Neural cell (in vitro differentiated cells): ENCODE measurements at regions not wholly inside any gene's neighbourhood (a gene's known extent, or its start where the extent isn't known, plus 50 kb on each side); places are given as distances from the start of the nearest gene placed in this dataset.

Source experiments
- H2AFZ ChIP-seq: fragments of 200-600, 300-800 bp; sonication (generic), shearing (Covaris generic); 2 replicates; pipeline ENCODE4 v1.6.0; 2014; ENCODE audit warnings: low read depth, mild to moderate bottlenecking, antibody characterized with exemption, low read length, moderate library complexity
- H3F3A ChIP-seq: fragments of 200-600 bp; shearing (Covaris generic); 2 replicates; pipeline ENCODE4 v1.6.1; 2016; ENCODE audit warnings: mild to moderate bottlenecking, moderate library complexity, mixed read lengths, antibody characterized with exemption, low read length; ENCODE audit not compliant: insufficient read depth, poor library complexity, severe bottlenecking
- H3K27ac ChIP-seq: fragments of 200-600, 300-800 bp; sonication (generic), shearing (Covaris generic); 2 replicates; pipeline ENCODE4 v1.5.1; 2014; ENCODE audit warnings: mild to moderate bottlenecking, low read length, moderate library complexity
- H3K27me3 ChIP-seq: fragments of 300-800, 200-600 bp; sonication (generic), shearing (Covaris generic); 2 replicates; pipeline ENCODE4 v1.6.0; 2014; ENCODE audit warnings: mild to moderate bottlenecking, low read depth, low read length, moderate library complexity; ENCODE audit not compliant: insufficient read depth
- H3K36me3 ChIP-seq: fragments of 300-800, 200-600 bp; sonication (generic), shearing (Covaris generic); 2 replicates; pipeline ENCODE4 v1.5.1; 2014; ENCODE audit warnings: mild to moderate bottlenecking, antibody characterized with exemption, low read length, moderate library complexity; ENCODE audit not compliant: insufficient read depth
- H3K4me2 ChIP-seq: fragments of 300-800, 200-600 bp; sonication (generic), shearing (Covaris generic); 2 replicates; pipeline ENCODE4 v1.6.0; 2014; ENCODE audit warnings: mild to moderate bottlenecking, low read length
- H3K4me3 ChIP-seq: fragments of 300-800, 200-600 bp; sonication (generic), shearing (Covaris generic); 2 replicates; pipeline ENCODE4 v1.5.1; 2014; ENCODE audit warnings: mild to moderate bottlenecking, low read length, moderate library complexity
- H3K79me2 ChIP-seq: fragments of 200-600 bp; shearing (Covaris generic); replicated peaks from 2 replicates; pipeline ENCODE4 v1.6.0; 2014; ENCODE audit warnings: mild to moderate bottlenecking, low read length, moderate library complexity; ENCODE audit not compliant: insufficient read depth
- H3K9ac ChIP-seq: fragments of 300-800, 200-600 bp; sonication (generic), shearing (Covaris generic); 2 replicates; pipeline ENCODE4 v1.6.1; 2016; ENCODE audit warnings: mild to moderate bottlenecking, low read length, mixed read lengths
- H3K9me2 ChIP-seq: fragments of 200-600 bp; shearing (Covaris generic); 2 replicates; pipeline ENCODE4 v1.6.1; 2016; ENCODE audit warnings: mild to moderate bottlenecking, low read length, mixed read lengths; ENCODE audit not compliant: insufficient read depth
- H3K9me3 ChIP-seq: fragments of 200-600, 300-800 bp; sonication (generic), shearing (Covaris generic); 2 replicates; pipeline ENCODE4 v1.6.1; 2016; ENCODE audit warnings: mild to moderate bottlenecking, mixed run types, low read length, moderate library complexity, mixed read lengths
- H4K20me1 ChIP-seq: fragments of 200-600 bp; shearing (Covaris generic); 2 replicates; pipeline ENCODE4 v1.6.1; 2016; ENCODE audit warnings: mild to moderate bottlenecking, mixed run types; ENCODE audit not compliant: insufficient read depth
- EP300 ChIP-seq: fragments of 450-650 bp; conservative IDR thresholded peaks from 2 replicates; pipeline ENCODE4 v1.6.1; 2014; ENCODE audit warnings: antibody characterized with exemption, mild to moderate bottlenecking, moderate library complexity; ENCODE audit not compliant: poor library complexity, severe bottlenecking
- EZH2 ChIP-seq: fragments of 200-600, 300-800 bp; shearing (Covaris generic), sonication (generic); IDR thresholded peaks from 2 replicates; pipeline ENCODE4 v1.6.1; 2014; ENCODE audit warnings: antibody characterized with exemption, low read length, borderline replicate concordance, mild to moderate bottlenecking; ENCODE audit not compliant: insufficient read depth, poor library complexity, severe bottlenecking
- MXI1 ChIP-seq: fragments of 450-650 bp; conservative IDR thresholded peaks from 2 replicates; pipeline ENCODE4 v1.6.1; 2014; ENCODE audit warnings: antibody characterized with exemption, mild to moderate bottlenecking; ENCODE audit not compliant: poor library complexity, severe bottlenecking
- POLR2AphosphoS5 ChIP-seq: IDR thresholded peaks from 2 replicates; pipeline ENCODE4 v1.6.1; 2012
- RAD21 ChIP-seq: fragments of 450-650 bp; conservative IDR thresholded peaks from 2 replicates; pipeline ENCODE4 v1.6.1; 2014; ENCODE audit warnings: antibody characterized with exemption, mild to moderate bottlenecking, moderate library complexity
- SMC3 ChIP-seq: fragments of 450-650 bp; conservative IDR thresholded peaks from 2 replicates; pipeline ENCODE4 v1.6.1; 2014; ENCODE audit warnings: antibody characterized with exemption, mild to moderate bottlenecking, moderate library complexity; ENCODE audit not compliant: poor library complexity
- TAF1 ChIP-seq: IDR thresholded peaks from 2 replicates; pipeline ENCODE4 v1.6.1; 2012; ENCODE audit warnings: low read depth
- TF ChIP-seq, protein P1 (sequence below): IDR thresholded peaks from 2 replicates; pipeline ENCODE4 v1.6.1; 2012; ENCODE audit warnings: borderline replicate concordance
- TF ChIP-seq, protein P2 (sequence below): fragments of 450-650 bp; IDR thresholded peaks from 2 replicates; pipeline ENCODE4 v1.5.1; 2014; ENCODE audit warnings: antibody characterized with exemption, mild to moderate bottlenecking, moderate library complexity; ENCODE audit not compliant: poor library complexity, severe bottlenecking

DNA sequence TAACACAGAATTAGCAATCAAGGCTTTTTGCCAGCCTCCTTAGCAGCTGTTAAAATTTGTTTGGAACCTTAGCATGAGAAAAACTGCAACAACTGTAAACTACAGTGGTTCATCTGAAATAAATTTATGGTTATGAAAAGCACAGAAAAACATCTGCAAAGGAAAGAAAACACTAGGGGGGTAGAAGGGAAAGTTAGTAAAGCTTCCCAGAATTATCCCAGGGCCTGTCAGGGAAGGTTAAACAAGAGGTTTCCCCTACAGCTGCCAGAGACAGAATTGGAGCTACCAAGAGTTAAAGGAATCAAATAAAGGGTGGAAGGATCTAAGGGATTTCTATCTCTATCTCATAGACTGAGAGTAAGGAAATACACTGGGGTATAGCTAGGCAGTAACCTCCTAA, 234.7 kb upstream of the DIAPH2 start:
- Histone ChIP-seq H3K27me3 (no peaks in the 10 kb centered on the region), H2AFZ (no peak overlapping the region)
- TF ChIP-seq SMC3 = no peak
- no peak for TF ChIP-seq EZH2
- TF ChIP-seq POLR2AphosphoS5 = no peak
- TF ChIP-seq, protein P1, sequence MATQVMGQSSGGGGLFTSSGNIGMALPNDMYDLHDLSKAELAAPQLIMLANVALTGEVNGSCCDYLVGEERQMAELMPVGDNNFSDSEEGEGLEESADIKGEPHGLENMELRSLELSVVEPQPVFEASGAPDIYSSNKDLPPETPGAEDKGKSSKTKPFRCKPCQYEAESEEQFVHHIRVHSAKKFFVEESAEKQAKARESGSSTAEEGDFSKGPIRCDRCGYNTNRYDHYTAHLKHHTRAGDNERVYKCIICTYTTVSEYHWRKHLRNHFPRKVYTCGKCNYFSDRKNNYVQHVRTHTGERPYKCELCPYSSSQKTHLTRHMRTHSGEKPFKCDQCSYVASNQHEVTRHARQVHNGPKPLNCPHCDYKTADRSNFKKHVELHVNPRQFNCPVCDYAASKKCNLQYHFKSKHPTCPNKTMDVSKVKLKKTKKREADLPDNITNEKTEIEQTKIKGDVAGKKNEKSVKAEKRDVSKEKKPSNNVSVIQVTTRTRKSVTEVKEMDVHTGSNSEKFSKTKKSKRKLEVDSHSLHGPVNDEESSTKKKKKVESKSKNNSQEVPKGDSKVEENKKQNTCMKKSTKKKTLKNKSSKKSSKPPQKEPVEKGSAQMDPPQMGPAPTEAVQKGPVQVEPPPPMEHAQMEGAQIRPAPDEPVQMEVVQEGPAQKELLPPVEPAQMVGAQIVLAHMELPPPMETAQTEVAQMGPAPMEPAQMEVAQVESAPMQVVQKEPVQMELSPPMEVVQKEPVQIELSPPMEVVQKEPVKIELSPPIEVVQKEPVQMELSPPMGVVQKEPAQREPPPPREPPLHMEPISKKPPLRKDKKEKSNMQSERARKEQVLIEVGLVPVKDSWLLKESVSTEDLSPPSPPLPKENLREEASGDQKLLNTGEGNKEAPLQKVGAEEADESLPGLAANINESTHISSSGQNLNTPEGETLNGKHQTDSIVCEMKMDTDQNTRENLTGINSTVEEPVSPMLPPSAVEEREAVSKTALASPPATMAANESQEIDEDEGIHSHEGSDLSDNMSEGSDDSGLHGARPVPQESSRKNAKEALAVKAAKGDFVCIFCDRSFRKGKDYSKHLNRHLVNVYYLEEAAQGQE = no peak

DNA sequence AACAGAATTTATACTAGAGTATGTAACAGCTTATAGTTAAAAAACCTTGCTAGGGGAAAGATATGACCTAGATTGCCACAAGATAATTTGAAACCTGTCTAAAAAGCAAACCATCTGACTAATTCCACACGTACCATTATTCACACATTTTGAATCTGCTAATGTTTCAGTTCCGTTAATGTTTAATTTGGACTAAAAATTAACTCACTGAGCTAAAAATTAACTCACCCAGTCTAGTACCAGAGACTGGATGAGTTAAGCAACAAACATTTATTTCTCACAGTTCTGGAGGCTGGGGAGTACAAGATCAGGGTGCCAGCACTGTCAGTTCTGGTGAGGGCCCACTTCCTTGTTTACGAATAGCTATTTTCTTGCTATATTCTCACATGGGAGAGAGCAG, 231.5 kb upstream of the DIAPH2 start:
- Histone ChIP-seq H3K4me2 (no peak overlapping the region), H3K27me3 (no peaks in the 10 kb centered on the region), H3F3A (no peaks in the 10 kb centered on the region), H3K4me3 (no peak overlapping the region), H2AFZ (no peak overlapping the region), H3K79me2 (no peaks in the 10 kb centered on the region), H3K27ac (no peak overlapping the region), H3K9me2 (no peaks in the 10 kb centered on the region), H3K9ac (no peak overlapping the region), H3K36me3 (no peaks in the 10 kb centered on the region), H4K20me1 (no peaks in the 10 kb centered on the region), H3K9me3 (no peaks in the 10 kb centered on the region)
- no peak for TF ChIP-seq POLR2AphosphoS5
- no peak for TF ChIP-seq TAF1
- TF ChIP-seq, protein P1 = no peak
- no peak for TF ChIP-seq RAD21
- no peak for TF ChIP-seq EZH2

More for the DNA sequence above, 234.7 kb upstream of the DIAPH2 start:
- Histone ChIP-seq H3K4me2 (no peak overlapping the region), H3K36me3 (no peaks in the 10 kb centered on the region), H3K27ac (no peak overlapping the region), H3K4me3 (no peak overlapping the region), H3K9ac (no peak overlapping the region), H3K9me3 (no peaks in the 10 kb centered on the region), H4K20me1 (no peaks in the 10 kb centered on the region), H3K9me2 (no peaks in the 10 kb centered on the region), H3K79me2 (no peaks in the 10 kb centered on the region), H3F3A (no peaks in the 10 kb centered on the region)

DNA sequence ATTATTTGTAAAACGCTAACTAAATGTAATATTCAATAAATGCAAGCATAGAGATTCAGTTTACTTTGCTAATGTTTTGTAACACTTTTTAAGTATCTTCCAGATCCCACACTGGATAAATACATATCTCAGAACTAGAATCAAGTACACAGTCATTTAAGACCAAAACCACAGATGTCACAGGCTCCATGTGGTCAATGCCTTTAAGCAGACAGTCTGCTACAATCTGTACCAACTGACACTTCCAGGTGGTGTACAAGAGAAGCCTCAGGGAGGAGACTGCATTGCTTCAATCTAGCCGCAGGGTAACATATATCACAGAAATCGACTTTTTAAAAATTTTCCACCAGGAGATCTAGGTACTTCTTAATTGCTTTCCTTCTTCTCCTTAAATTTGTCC, 229.6 kb upstream of the DIAPH2 start:
- Histone ChIP-seq H3K79me2 (no peaks in the 10 kb centered on the region), H4K20me1 (no peaks in the 10 kb centered on the region), H3K4me2 (no peak overlapping the region), H3K27me3 (no peaks in the 10 kb centered on the region), H3K27ac (no peak overlapping the region), H3K36me3 (no peaks in the 10 kb centered on the region), H2AFZ (no peak overlapping the region), H3K9ac (no peak overlapping the region), H3K4me3 (no peak overlapping the region), H3K9me2 (no peaks in the 10 kb centered on the region), H3F3A (no peaks in the 10 kb centered on the region), H3K9me3 (no peaks in the 10 kb centered on the region)
- TF ChIP-seq EP300 (no peak), EZH2 (no peak), POLR2AphosphoS5 (no peak), MXI1 (no peak), SMC3 (no peak), TAF1 (no peak), RAD21 (no peak)
- TF ChIP-seq, protein P2, sequence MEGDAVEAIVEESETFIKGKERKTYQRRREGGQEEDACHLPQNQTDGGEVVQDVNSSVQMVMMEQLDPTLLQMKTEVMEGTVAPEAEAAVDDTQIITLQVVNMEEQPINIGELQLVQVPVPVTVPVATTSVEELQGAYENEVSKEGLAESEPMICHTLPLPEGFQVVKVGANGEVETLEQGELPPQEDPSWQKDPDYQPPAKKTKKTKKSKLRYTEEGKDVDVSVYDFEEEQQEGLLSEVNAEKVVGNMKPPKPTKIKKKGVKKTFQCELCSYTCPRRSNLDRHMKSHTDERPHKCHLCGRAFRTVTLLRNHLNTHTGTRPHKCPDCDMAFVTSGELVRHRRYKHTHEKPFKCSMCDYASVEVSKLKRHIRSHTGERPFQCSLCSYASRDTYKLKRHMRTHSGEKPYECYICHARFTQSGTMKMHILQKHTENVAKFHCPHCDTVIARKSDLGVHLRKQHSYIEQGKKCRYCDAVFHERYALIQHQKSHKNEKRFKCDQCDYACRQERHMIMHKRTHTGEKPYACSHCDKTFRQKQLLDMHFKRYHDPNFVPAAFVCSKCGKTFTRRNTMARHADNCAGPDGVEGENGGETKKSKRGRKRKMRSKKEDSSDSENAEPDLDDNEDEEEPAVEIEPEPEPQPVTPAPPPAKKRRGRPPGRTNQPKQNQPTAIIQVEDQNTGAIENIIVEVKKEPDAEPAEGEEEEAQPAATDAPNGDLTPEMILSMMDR = no peak
- TF ChIP-seq, protein P1 = no peak
